Smooth muscle cell (in vitro differentiated cells): ENCODE measurements at regions not wholly inside any gene's neighbourhood (a gene's known extent, or its start where the extent isn't known, plus 50 kb on each side); places are given as distances from the start of the nearest gene placed in this dataset.

ENCODE experiments used
- DNase-seq: peaks from one replicate; lab custom pipeline; 2025; ENCODE audit not compliant: unreplicated experiment; lab: John Stamatoyannopoulos, UW
- H2AFZ ChIP-seq: fragments of 200-600 bp; sonication (generic); 2 replicates; pipeline ENCODE4 v1.6.0; 2016; ENCODE audit warnings: antibody characterized with exemption, low read depth, mild to moderate bottlenecking
- H3F3A ChIP-seq: fragments of 200-600 bp; sonication (generic); 2 replicates; pipeline ENCODE4 v1.6.0; 2017; ENCODE audit warnings: antibody characterized with exemption, low read depth
- H3K27ac ChIP-seq: fragments of 200-600 bp; sonication (generic); 2 replicates; pipeline ENCODE4 v1.5.1; 2016; ENCODE audit warnings: low read depth, mild to moderate bottlenecking
- H3K27me3 ChIP-seq: fragments of 200-600 bp; sonication (generic); 2 replicates; pipeline ENCODE4 v1.6.1; 2016; ENCODE audit warnings: low read depth, mild to moderate bottlenecking
- H3K36me3 ChIP-seq: fragments of 200-600 bp; sonication (generic); 2 replicates; pipeline ENCODE4 v1.5.1; 2016; ENCODE audit warnings: low read depth
- H3K4me1 ChIP-seq: fragments of 200-600 bp; sonication (generic); 2 replicates; pipeline ENCODE4 v1.5.1; 2016; ENCODE audit warnings: low read depth
- H3K4me2 ChIP-seq: fragments of 200-600 bp; sonication (generic); 2 replicates; pipeline ENCODE4 v1.6.0; 2016; ENCODE audit warnings: mild to moderate bottlenecking
- H3K4me3 ChIP-seq: fragments of 200-600 bp; sonication (generic); 2 replicates; pipeline ENCODE4 v1.5.1; 2016; ENCODE audit warnings: mild to moderate bottlenecking
- H3K79me2 ChIP-seq: fragments of 200-600 bp; sonication (generic); 2 replicates; pipeline ENCODE4 v1.6.0; 2016; ENCODE audit warnings: low read depth, mild to moderate bottlenecking
- H3K9ac ChIP-seq: fragments of 200-600 bp; sonication (generic); 2 replicates; pipeline ENCODE4 v1.6.0; 2016; ENCODE audit warnings: low read depth
- H3K9me3 ChIP-seq: fragments of 200-600 bp; sonication (generic); replicated peaks from 2 replicates; pipeline ENCODE4 v1.5.1; 2016; ENCODE audit warnings: low read depth
- H4K20me1 ChIP-seq: fragments of 200-600 bp; sonication (generic); 2 replicates; pipeline ENCODE4 v1.6.0; 2016; ENCODE audit warnings: low read depth
- WGBS: methylation state at CpG from one replicate; pipeline ENCODE4 v1.1.7; 2016; ENCODE audit warnings: low lambda C conversion rate; 5-methylcytosine and 5-hydroxymethylcytosine counted together
- TF ChIP-seq, protein P1 (sequence below): fragments of 200-600 bp; sonication (generic); IDR thresholded peaks from 2 replicates; pipeline ENCODE4 v1.5.1; 2017; ENCODE audit warnings: borderline replicate concordance, mild to moderate bottlenecking, antibody characterized with exemption; ENCODE audit not compliant: insufficient read depth, poor library complexity, severe bottlenecking

DNA sequence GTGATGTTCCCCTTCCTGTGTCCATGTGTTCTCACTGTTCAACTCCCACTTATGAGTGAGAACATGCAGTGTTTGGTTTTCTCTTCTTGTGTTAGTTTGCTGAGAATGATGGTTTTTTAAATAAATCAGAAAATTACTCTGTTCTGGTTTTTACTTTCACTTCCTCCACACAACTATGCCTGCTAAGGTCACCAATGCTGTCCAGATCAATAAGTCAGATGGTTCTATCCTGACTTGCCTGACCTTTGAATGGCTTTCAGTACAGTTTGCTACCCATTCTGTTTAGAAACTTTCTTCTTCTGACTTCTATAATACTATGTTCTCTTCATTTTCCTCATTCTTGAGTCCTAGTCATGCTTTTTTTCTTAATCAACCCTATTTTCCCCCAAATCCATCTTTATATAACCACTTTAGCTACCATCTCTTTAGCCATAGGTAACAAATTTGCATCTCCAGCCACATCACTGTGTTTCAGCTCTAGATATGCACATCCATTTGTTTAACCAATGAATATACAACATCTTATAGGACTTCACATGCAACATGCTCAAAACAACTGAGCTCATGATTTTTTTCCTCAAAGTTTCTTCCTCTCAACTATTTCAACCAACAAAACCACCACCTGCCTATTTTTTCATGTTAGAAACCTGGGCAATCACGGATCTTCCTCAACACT is 58.8 kb upstream of the SLC38A11 start:
- Histone ChIP-seq H3K4me3 (no peak overlapping the region), H3K4me2 (no peak overlapping the region), H3K27ac (no peak overlapping the region), H3K36me3 (no peaks in the 10 kb centered on the region), H3K4me1 (no peaks in the 10 kb centered on the region), H4K20me1 (no peaks in the 10 kb centered on the region), H3K27me3 (no peaks in the 10 kb centered on the region), H3K9ac (no peak overlapping the region), H3K9me3 (no peaks in the 10 kb centered on the region), H3F3A (no peaks in the 10 kb centered on the region), H2AFZ (no peak overlapping the region), H3K79me2 (no peaks in the 10 kb centered on the region)
- TF ChIP-seq, protein P1, sequence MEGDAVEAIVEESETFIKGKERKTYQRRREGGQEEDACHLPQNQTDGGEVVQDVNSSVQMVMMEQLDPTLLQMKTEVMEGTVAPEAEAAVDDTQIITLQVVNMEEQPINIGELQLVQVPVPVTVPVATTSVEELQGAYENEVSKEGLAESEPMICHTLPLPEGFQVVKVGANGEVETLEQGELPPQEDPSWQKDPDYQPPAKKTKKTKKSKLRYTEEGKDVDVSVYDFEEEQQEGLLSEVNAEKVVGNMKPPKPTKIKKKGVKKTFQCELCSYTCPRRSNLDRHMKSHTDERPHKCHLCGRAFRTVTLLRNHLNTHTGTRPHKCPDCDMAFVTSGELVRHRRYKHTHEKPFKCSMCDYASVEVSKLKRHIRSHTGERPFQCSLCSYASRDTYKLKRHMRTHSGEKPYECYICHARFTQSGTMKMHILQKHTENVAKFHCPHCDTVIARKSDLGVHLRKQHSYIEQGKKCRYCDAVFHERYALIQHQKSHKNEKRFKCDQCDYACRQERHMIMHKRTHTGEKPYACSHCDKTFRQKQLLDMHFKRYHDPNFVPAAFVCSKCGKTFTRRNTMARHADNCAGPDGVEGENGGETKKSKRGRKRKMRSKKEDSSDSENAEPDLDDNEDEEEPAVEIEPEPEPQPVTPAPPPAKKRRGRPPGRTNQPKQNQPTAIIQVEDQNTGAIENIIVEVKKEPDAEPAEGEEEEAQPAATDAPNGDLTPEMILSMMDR, result no peak
- DNase-seq, result no peak
- 91% methylated on average over 1 of the region's 1 CpG for WGBS

DNA sequence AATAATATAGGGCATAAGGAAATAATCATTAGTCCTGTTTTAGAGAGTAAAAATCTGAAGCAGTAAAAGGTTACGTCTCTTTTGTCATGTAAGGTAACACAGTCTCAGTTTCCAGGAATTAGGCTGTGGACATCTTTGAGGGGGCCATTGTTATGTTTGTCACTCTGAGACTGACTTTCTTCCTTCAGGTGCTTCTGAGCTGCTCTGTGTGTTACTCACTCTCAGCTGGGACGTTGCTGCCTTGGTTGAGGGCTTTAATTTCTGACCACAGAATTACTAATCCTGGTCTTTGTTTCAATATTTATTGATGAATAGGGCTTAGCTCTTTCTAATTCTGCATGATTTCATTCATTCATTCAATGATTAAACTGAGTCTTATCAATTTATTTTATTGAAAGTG is 55.9 kb upstream of the SLC38A11 start:
- H3K9ac ChIP-seq, result no peak overlapping the region
- 63% methylated on average over 2 of the region's 2 CpGs for WGBS
- H2AFZ ChIP-seq, result no peak overlapping the region
- no peaks in the 10 kb centered on the region for H3K79me2 ChIP-seq
- H3K4me2 ChIP-seq, result no peak overlapping the region
- H3K4me3 ChIP-seq, result no peak overlapping the region
- H3K36me3 ChIP-seq, result no peaks in the 10 kb centered on the region
- no peaks in the 10 kb centered on the region for H3K4me1 ChIP-seq
- no peaks in the 10 kb centered on the region for H3F3A ChIP-seq
- no peaks in the 10 kb centered on the region for H3K9me3 ChIP-seq
- TF ChIP-seq, protein P1, result no peak
- no peak for DNase-seq
- H3K27ac ChIP-seq, result no peak overlapping the region
- no peaks in the 10 kb centered on the region for H3K27me3 ChIP-seq
- no peaks in the 10 kb centered on the region for H4K20me1 ChIP-seq

DNA sequence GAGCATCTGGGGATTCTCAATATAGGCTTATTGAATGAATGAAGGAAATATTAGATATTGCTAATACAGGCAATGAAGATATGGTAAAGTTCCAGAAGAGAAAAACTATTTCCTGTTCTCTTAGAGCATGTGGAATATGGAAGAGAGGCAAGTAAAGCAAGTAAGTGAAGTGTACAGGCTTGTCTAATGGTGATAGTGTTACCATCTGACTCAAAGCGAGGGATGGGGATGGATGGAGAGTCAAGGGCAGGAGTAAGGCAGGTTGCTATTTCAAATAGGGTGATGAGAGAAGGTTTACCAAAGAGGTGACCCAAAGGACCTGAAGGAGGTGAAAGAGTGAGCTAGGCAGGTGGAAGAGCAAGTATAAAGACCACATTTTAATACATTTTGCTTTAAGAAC is 55.2 kb upstream of the SLC38A11 start:
- H3K27me3 ChIP-seq, result no peaks in the 10 kb centered on the region
- no peaks in the 10 kb centered on the region for H3K79me2 ChIP-seq
- TF ChIP-seq, protein P1, result no peak
- H2AFZ ChIP-seq, result no peak overlapping the region
- no peak overlapping the region for H3K9ac ChIP-seq
- no peak overlapping the region for H3K4me2 ChIP-seq
- no peaks in the 10 kb centered on the region for H3K4me1 ChIP-seq
- H4K20me1 ChIP-seq, result no peaks in the 10 kb centered on the region
- H3K4me3 ChIP-seq, result no peak overlapping the region
- H3F3A ChIP-seq, result no peaks in the 10 kb centered on the region
- H3K9me3 ChIP-seq, result no peaks in the 10 kb centered on the region
- WGBS, result 94% methylated on average over 1 of the region's 1 CpG
- no peak overlapping the region for H3K27ac ChIP-seq
- no peak for DNase-seq
- H3K36me3 ChIP-seq, result no peaks in the 10 kb centered on the region

DNA sequence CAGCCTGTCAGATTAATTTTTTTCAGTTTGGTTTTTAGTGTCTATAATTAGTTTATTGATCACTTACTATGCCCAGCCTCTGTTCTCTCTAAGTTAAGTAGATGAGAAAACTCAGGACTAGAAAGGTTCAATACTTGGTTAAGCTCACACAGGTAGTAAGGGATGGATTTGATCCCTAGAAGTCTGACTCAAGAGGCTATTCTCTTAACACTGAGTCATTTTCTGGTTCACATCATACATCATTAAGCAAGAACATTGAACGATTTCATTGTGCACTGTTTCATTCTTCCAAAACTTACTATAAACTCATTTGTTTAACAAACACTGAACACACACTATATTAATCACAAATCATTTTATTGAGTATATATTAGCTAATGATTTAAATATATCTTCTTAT is 54.1 kb upstream of the SLC38A11 start:
- Histone ChIP-seq H3K4me3 (no peak overlapping the region), H3F3A (no peaks in the 10 kb centered on the region), H4K20me1 (no peaks in the 10 kb centered on the region), H3K27me3 (no peaks in the 10 kb centered on the region), H3K9ac (no peak overlapping the region), H3K36me3 (no peaks in the 10 kb centered on the region), H3K27ac (peak overlapping the region; percentile 28), H3K4me2 (no peak overlapping the region), H2AFZ (no peak overlapping the region), H3K9me3 (no peaks in the 10 kb centered on the region), H3K4me1 (no peaks in the 10 kb centered on the region), H3K79me2 (no peaks in the 10 kb centered on the region)
- no peak for DNase-seq
- 81% methylated on average over 1 of the region's 1 CpG for WGBS
- TF ChIP-seq, protein P1, result no peak
